Bronchial epithelial cell (primary cell): ENCODE measurements at regions not wholly inside any gene's neighbourhood (a gene's known extent, or its start where the extent isn't known, plus 50 kb on each side); places are given as distances from the start of the nearest gene placed in this dataset.

Source experiments
- DNase-seq: peaks from one replicate; pipeline ENCODE4 v3.0.0-alpha.2; 2010; ENCODE audit warnings: low read depth
- FAIRE-seq: peaks from 2 replicates; lab custom pipeline; 2011; peaks lifted over from hg19 to GRCh38; lab: Jason Lieb, UNC
- H3K27me3 ChIP-seq: 2 replicates; pipeline ENCODE4 v1.5.1; 2011; ENCODE audit warnings: low read length; ENCODE audit not compliant: control insufficient read depth, insufficient read depth
- H3K36me3 ChIP-seq: 2 replicates; pipeline ENCODE4 v1.5.1; 2011; ENCODE audit warnings: low read length; ENCODE audit not compliant: control insufficient read depth, insufficient read depth
- H3K4me3 ChIP-seq: 2 replicates; pipeline ENCODE4 v1.5.1; 2011; ENCODE audit warnings: mild to moderate bottlenecking, low read depth, low read length, control low read depth
- TF ChIP-seq, protein P1 (sequence below): IDR thresholded peaks from 2 replicates; pipeline ENCODE4 v1.5.1; 2011; ENCODE audit warnings: mild to moderate bottlenecking, moderate library complexity, low read length, control low read depth, inconsistent platforms; ENCODE audit not compliant: insufficient read depth, severe bottlenecking

DNA sequence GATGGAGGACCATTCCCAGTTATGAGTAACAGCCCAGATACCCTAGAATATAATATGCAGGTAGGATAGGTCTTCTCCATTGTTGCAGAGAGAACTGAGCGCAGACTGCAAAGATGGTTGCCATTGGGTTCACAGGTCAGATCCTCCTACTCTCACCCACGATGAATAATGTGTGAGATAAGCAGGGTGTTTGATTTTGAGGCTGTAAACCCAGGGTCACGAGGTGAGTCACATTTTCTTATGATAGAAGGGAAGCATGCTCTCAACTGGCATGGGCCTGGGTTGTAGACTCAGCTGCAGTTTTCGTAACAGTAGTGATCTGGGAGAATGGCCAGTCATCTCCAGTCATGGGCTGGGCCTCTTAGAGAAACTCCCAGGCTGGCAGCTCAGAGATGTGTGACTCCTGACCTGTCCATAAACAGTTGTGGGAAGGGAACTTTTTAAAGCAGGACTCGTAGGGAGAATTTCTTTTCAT lies 74.2 kb downstream of the CD164 start:
- TF ChIP-seq, protein P1, sequence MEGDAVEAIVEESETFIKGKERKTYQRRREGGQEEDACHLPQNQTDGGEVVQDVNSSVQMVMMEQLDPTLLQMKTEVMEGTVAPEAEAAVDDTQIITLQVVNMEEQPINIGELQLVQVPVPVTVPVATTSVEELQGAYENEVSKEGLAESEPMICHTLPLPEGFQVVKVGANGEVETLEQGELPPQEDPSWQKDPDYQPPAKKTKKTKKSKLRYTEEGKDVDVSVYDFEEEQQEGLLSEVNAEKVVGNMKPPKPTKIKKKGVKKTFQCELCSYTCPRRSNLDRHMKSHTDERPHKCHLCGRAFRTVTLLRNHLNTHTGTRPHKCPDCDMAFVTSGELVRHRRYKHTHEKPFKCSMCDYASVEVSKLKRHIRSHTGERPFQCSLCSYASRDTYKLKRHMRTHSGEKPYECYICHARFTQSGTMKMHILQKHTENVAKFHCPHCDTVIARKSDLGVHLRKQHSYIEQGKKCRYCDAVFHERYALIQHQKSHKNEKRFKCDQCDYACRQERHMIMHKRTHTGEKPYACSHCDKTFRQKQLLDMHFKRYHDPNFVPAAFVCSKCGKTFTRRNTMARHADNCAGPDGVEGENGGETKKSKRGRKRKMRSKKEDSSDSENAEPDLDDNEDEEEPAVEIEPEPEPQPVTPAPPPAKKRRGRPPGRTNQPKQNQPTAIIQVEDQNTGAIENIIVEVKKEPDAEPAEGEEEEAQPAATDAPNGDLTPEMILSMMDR: no peak
- Histone ChIP-seq H3K27me3 (no peaks in the 10 kb centered on the region), H3K4me3 (no peak overlapping the region), H3K36me3 (no peaks in the 10 kb centered on the region)
- peak; percentile 95 for DNase-seq
- FAIRE-seq: no peak

DNA sequence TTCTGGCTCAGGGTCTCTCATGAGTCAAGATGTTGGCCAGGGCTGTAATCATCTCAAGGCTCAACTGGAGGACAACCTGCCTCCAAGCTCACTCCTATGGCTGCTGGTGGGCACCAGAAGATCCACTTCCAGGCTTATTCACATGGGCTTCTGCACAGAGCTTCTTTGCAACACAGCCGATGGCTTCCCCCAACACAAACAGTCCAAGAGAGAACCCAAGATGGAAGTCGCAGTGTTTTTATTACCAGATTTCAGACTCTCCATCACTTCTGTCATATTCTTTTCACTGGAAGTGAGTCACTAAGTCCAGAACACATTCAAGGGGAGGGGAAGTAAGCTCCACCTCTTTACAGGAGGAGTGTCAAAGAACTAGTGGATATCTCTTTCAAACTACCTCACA lies 75.5 kb downstream of the CD164 start:
- DNase-seq (peak; percentile 35), FAIRE-seq (no peak)
- Histone ChIP-seq H3K36me3 (no peaks in the 10 kb centered on the region), H3K4me3 (no peak overlapping the region), H3K27me3 (no peaks in the 10 kb centered on the region)
- TF ChIP-seq, protein P1: no peak

DNA sequence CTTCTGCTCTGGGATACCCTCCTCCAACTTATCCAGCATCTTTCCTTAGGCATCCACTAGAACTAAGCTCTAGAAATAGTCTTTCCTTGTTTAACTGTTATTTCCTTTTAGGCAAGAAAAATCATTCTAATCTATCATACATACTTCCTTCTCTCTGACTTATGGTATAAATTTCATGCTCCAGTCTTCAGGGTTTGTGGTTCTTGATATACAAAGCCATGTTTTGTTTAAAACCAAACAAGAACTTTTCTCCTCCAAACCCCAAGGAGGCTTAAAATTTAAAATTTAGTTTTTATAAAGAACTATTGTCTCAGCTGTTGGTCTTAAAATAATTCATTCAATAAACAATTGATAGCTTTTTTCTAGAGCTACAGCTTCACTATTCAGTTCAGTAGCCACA lies 77.2 kb downstream of the CD164 start:
- TF ChIP-seq, protein P1: no peak
- H3K4me3 ChIP-seq: no peak overlapping the region
- no peak for DNase-seq
- no peaks in the 10 kb centered on the region for H3K27me3 ChIP-seq
- H3K36me3 ChIP-seq: no peaks in the 10 kb centered on the region
- FAIRE-seq: no peak

DNA sequence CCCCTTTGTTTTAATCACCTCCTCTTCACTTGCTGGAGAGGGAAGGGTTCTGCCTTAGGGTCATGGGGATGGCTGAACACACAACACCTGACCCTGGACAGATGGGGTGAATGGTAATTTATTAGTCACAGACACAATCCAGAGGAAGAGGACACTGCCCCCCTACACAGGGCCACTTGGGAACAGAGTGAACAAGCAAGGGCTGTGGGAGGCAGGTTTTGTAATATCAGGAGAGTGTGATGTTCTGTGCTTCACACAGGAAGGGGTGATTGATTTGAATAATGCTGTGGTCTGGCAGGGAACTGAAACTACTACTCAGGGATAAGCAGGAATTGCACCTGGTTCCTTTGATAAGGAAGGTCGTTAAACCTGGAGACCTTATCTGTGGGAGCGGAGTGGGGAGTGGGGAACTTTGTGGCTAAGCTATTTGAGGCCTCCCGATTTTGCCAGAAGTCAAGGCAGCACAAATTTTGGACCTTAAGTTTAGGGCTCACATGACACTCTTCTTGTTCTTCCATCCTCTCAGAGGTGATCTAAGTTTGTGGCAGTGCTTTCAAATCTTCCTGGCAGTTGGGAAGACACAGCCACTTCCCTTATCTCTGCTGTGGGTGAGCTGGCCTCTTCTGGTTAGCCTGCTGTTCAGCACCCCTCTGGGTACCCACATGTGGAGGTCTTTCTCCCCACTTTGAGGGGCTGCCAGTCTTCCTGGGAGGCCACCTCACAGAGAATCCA lies 77.8 kb downstream of the CD164 start:
- TF ChIP-seq, protein P1: no peak
- Histone ChIP-seq H3K36me3 (no peaks in the 10 kb centered on the region), H3K4me3 (no peak overlapping the region), H3K27me3 (no peaks in the 10 kb centered on the region)
- no peak for DNase-seq
- no peak for FAIRE-seq

DNA sequence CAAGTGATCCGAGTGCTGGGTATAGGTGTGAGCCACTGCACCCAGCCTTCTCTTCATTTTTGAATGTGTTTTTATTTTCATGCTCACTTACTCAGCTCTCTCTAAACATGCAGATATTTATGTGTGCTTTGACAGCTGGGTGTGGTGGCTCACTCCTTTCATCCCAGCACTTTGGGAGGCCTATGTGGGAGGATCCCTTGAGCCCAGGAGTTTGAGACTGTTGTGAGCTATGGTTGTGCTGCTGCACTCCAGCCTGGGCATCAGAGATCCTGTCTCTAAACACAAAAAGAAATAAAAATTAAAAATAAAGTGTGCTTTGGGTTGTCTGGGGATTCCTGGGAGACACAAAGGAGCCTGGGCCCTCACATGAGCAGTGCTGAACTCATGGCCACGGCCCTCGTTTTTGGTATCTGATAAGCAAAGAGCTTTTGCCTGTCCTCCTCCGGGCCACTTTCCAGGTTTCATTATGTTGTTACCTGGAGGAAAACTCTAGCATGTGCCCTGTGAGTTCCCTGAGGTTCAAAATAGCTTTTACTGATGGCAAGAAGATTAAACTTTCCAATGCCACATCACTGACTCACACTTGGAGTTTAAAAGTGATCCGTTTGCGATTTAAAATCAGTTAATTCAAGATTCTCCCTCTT lies 78.5 kb downstream of the CD164 start:
- DNase-seq (no peak), FAIRE-seq (no peak)
- Histone ChIP-seq H3K4me3 (no peak overlapping the region), H3K36me3 (no peaks in the 10 kb centered on the region), H3K27me3 (no peaks in the 10 kb centered on the region)
- TF ChIP-seq, protein P1: no peak

DNA sequence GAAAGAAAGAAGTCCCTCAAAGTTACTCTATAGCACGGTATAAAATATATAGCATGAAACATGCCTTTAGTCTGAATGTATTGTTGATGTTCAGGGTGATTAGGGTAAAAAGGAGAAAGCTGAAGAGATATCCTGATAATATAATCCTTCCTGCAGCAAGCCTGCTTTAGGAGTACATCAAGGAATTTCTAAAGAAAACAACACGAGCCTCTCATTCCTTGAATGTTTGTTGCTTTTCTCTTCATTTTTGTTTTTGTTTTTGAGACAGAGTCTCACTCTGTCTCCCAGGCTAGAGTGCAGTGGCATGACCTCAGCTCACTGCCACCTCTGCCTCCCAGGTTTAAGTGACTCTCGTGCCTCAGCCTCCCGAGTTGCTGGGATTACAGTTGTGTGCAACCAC lies 79.1 kb downstream of the CD164 start:
- Histone ChIP-seq H3K36me3 (no peaks in the 10 kb centered on the region), H3K4me3 (no peak overlapping the region), H3K27me3 (no peaks in the 10 kb centered on the region)
- FAIRE-seq (no peak), DNase-seq (no peak)
- TF ChIP-seq, protein P1: no peak
